ENCODE measurements at regions not wholly inside any gene's neighbourhood (a gene's known extent, or its start where the extent isn't known, plus 50 kb on each side); places are given as distances from the start of the nearest gene placed in this dataset.
A peak's percentile ranks its signal among the peaks of the same experiment; 100 is the strongest.

DNA sequence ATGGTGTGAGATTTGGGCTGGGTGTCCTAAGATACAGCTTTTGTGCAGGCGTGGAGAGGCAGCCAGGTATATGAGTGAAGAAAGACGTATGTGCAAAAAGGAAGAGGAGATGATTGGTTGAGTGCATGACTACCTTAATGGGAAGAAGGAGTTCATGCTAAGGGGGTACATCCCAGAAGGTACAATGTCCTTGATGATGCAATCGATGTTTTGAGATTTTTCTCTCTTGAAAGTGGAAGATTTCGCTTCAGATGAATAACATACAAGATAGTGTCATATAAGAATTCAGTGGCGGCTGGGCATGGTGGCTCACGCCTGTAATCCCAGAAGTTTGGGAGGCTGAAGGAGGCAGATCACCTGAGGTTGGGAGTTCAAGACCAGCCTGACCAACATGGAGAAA, 357.1 kb downstream of the KLF12 start:
- ATAC-seq (ENCODE audit: low read depth) (no peak), DNase-seq (ENCODE audit: low spot score) (no peak)
- no peaks in the 10 kb centered on the region for H3K4me1 ChIP-seq (ENCODE audit: insufficient read depth, poor library complexity, severe bottlenecking)
- H3K36me3 ChIP-seq (ENCODE audit: low read depth), result no peaks in the 10 kb centered on the region
- H3K27me3 ChIP-seq (ENCODE audit: insufficient read depth, poor library complexity, severe bottlenecking), result no peaks in the 10 kb centered on the region
- no peak overlapping the region for H3K27ac ChIP-seq (ENCODE audit: poor library complexity, severe bottlenecking)
- no peak overlapping the region for H3K4me3 ChIP-seq (ENCODE audit: severe bottlenecking)
- no peaks in the 10 kb centered on the region for H3K9me3 ChIP-seq (ENCODE audit: severe bottlenecking)
- no peak for TF ChIP-seq CTCF (IDR thresholded peaks at IDR 0.05; ENCODE audit: poor library complexity, severe bottlenecking)

DNA sequence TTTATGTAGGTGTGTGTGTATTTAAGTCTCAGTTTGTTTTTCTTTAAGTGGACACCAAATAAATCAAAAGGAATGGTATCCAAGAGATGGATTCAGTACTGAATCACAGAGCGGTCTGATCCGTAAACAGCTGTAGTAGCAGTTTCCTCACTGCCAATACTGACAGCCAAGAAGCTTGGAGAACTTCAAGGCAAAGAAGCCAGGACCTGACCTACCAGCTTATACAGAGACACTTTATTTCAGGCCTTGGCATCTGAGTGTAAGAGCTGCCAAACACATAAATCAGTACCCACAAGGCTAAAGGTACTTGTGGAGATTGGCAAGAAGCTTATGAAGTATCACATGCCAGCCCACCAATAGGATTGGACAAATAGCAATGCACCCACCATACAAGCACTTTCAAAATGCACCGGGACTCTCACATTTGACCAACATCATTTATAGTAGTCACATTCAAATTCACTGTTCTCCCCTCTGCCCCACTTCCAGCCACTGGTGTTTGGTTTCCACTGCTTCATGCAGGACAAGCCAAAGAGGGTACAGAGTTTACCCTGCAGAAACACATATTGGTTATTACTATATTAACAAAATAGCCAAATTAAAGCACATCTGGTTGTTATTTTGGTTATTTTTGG, 357.9 kb downstream of the KLF12 start:
- H3K27me3 ChIP-seq (ENCODE audit: insufficient read depth, poor library complexity, severe bottlenecking), result no peaks in the 10 kb centered on the region
- H3K4me1 ChIP-seq (ENCODE audit: insufficient read depth, poor library complexity, severe bottlenecking), result no peaks in the 10 kb centered on the region
- no peak for TF ChIP-seq CTCF (IDR thresholded peaks at IDR 0.05; ENCODE audit: poor library complexity, severe bottlenecking)
- no peaks in the 10 kb centered on the region for H3K36me3 ChIP-seq (ENCODE audit: low read depth)
- H3K9me3 ChIP-seq (ENCODE audit: severe bottlenecking), result no peaks in the 10 kb centered on the region
- no peak overlapping the region for H3K27ac ChIP-seq (ENCODE audit: poor library complexity, severe bottlenecking)
- H3K4me3 ChIP-seq (ENCODE audit: severe bottlenecking), result no peak overlapping the region
- ATAC-seq (ENCODE audit: low read depth), result no peak
- DNase-seq (ENCODE audit: low spot score), result no peak

DNA sequence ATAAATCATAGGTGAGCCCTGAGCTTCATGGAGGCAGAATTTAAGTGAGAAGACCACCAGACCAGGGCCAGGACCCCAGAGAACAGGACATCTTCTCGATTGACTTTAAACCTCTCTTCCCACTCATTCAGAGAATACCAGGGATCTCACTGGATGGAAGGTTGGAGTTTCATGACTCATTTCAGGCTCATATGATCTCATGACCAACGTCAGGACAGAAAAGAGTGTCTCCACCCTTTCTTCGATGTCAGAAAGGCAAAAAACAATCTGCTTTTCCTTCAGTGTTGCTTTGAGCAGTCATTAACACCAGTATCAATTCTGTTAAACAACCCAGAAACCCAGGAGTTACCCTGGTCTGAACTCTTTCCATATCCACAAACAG, 361.0 kb downstream of the KLF12 start:
- H3K4me1 ChIP-seq (ENCODE audit: insufficient read depth, poor library complexity, severe bottlenecking), result no peaks in the 10 kb centered on the region
- H3K36me3 ChIP-seq (ENCODE audit: low read depth), result no peaks in the 10 kb centered on the region
- H3K4me3 ChIP-seq (ENCODE audit: severe bottlenecking), result no peak overlapping the region
- TF ChIP-seq CTCF (IDR thresholded peaks at IDR 0.05; ENCODE audit: poor library complexity, severe bottlenecking), result no peak
- no peaks in the 10 kb centered on the region for H3K9me3 ChIP-seq (ENCODE audit: severe bottlenecking)
- DNase-seq (ENCODE audit: low spot score) (no peak), ATAC-seq (ENCODE audit: low read depth) (no peak)
- H3K27me3 ChIP-seq (ENCODE audit: insufficient read depth, poor library complexity, severe bottlenecking), result no peaks in the 10 kb centered on the region
- H3K27ac ChIP-seq (ENCODE audit: poor library complexity, severe bottlenecking), result no peak overlapping the region

DNA sequence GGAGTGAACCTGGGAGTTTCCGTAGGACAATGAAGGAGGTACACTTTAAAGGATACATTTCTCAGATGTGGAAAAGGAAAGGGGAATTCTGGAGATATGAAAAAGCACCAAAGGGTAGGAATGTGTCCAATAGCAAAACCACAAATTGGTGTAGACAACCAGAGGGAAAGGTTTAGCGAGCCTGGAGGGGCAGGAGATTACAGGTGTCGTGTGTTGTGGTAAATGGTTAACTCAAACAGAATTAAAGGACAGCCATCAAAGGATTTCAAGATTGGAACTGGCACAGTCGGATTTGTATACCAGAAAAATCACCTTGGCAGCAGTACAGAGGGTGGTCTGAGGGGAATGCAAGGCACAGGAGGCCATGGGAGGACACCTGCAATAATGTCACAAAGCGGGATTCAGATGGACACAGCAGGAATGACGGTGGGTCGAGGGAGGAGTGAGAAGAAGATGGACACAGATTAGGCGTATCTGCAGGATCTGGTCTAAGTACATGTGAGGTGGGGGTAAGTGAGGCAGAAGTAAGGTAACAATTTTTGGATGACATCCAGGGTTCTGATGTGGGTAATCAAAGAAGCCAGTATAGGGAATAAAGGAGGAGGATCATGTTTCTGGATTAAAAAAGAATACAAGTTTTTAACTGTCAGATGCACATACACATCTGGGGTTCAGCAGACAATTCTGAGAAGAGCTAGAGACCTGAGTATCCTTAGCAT, 361.6 kb downstream of the KLF12 start:
- no peaks in the 10 kb centered on the region for H3K4me1 ChIP-seq (ENCODE audit: insufficient read depth, poor library complexity, severe bottlenecking)
- H3K27ac ChIP-seq (ENCODE audit: poor library complexity, severe bottlenecking), result no peak overlapping the region
- no peaks in the 10 kb centered on the region for H3K27me3 ChIP-seq (ENCODE audit: insufficient read depth, poor library complexity, severe bottlenecking)
- DNase-seq (ENCODE audit: low spot score) (no peak), ATAC-seq (ENCODE audit: low read depth) (no peak)
- no peak for TF ChIP-seq CTCF (IDR thresholded peaks at IDR 0.05; ENCODE audit: poor library complexity, severe bottlenecking)
- H3K36me3 ChIP-seq (ENCODE audit: low read depth), result no peaks in the 10 kb centered on the region
- no peak overlapping the region for H3K4me3 ChIP-seq (ENCODE audit: severe bottlenecking)
- no peaks in the 10 kb centered on the region for H3K9me3 ChIP-seq (ENCODE audit: severe bottlenecking)

DNA sequence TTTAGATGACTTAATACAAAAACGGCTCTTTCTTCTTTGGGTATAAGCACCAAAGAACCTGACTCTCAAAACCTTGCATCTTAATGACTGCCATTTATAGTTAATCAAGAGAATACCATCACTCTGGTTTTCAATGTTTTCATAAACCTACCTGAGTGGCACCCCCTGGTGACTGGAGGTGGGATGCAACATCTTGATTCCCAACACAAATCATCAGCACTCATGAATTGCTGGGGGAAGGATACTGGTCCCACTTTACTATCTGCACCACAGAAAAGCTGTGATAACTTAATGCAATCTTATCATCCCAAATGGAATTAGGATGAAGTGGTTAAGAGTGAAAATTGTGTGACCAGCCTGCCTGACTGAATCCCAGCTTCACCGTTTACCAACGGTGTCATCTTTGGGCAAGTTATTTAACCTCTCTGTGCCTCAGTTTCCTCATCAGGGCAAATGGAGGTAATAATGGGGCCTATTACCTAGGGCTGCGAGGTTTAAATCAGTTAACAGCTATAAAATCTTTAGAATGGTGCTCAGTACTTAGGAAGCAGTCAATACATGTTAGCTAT, 366.4 kb downstream of the KLF12 start:
- ATAC-seq (ENCODE audit: low read depth) (no peak), DNase-seq (ENCODE audit: low spot score) (no peak)
- no peak overlapping the region for H3K27ac ChIP-seq (ENCODE audit: poor library complexity, severe bottlenecking)

More for the DNA sequence above, 366.4 kb downstream of the KLF12 start:
- H3K36me3 ChIP-seq (ENCODE audit: low read depth), result no peaks in the 10 kb centered on the region; the same call in 1 of the 2 replicates
- H3K9me3 ChIP-seq (ENCODE audit: severe bottlenecking), result no peaks in the 10 kb centered on the region
- peak; percentile 23 for TF ChIP-seq CTCF (IDR thresholded peaks at IDR 0.05; ENCODE audit: poor library complexity, severe bottlenecking)
- H3K27me3 ChIP-seq (ENCODE audit: insufficient read depth, poor library complexity, severe bottlenecking), result no peaks in the 10 kb centered on the region
- no peaks in the 10 kb centered on the region for H3K4me1 ChIP-seq (ENCODE audit: insufficient read depth, poor library complexity, severe bottlenecking)
- H3K4me3 ChIP-seq (ENCODE audit: severe bottlenecking), result no peak overlapping the region
